ENCODE measurements at regions not wholly inside any gene's neighbourhood (a gene's known extent, or its start where the extent isn't known, plus 50 kb on each side); places are given as distances from the start of the nearest gene placed in this dataset.
"Not testable (repeated sequence)": the region's sequence is repeated elsewhere in the genome, so short reads cannot be mapped to it uniquely, and the experiment has no call there.

DNA sequence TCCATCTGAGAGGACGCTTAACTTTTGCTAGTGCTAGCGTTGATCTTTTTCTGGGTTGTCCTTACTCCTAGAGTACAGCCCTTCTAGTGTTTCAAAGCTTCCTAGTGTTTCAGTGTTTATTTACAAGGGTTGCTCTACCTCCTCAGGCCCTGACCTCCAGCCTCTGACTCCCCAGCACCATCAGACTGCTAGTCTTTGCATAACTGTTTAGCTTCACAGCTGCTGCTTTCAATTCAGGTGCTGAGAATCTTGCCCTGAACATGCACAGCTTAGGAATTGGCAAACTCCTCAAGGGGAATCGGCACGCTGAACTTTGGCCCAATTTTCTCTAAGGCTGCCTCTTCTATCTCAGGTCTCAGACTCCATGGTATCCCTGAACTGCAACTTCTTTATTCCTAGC lies 52.9 kb downstream of the OR52B4 start:
- H3K9me3 ChIP-seq; ATAC-seq; H3K4me3 ChIP-seq; H3K27me3 ChIP-seq; H3K27ac ChIP-seq; DNase-seq; H3K4me1 ChIP-seq; H3K36me3 ChIP-seq; intact Hi-C loops (cut with DNase I): not testable (repeated sequence)

GRCh38 chr11:4277225-4277624 lies 91.0 kb downstream of the OR52B4 start:
- H3K36me3 ChIP-seq; DNase-seq; H3K4me1 ChIP-seq; H3K9me3 ChIP-seq; H3K27ac ChIP-seq; H3K4me3 ChIP-seq; H3K27me3 ChIP-seq; intact Hi-C loops (cut with DNase I); ATAC-seq: not testable (repeated sequence)

DNA sequence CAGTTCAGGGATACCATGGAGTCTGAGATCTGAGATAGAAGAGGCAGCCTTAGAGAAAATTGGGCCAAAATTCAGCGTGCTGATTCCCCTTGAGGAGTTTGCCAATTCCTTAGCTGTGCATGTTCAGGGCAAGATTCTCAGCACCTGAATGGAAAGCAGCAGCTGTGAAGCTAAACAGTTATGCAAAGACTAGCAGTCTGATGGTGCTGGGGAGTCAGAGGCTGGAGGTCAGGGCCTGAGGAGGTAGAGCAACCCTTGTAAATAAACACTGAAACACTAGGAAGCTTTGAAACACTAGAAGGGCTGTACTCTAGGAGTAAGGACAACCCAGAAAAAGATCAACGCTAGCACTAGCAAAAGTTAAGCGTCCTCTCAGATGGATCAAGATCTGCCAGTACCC lies 117.1 kb downstream of the OR52B4 start:
- H3K36me3 ChIP-seq; ATAC-seq; intact Hi-C loops (cut with DNase I); H3K4me3 ChIP-seq; H3K9me3 ChIP-seq; H3K4me1 ChIP-seq; H3K27me3 ChIP-seq; H3K27ac ChIP-seq; DNase-seq: not testable (repeated sequence)

- DNase-seq; H3K27ac ChIP-seq; H3K36me3 ChIP-seq; H3K27me3 ChIP-seq; ATAC-seq; intact Hi-C loops (cut with DNase I); H3K4me1 ChIP-seq; H3K9me3 ChIP-seq; H3K4me3 ChIP-seq: not testable (repeated sequence)
Observed at GRCh38 chr11:4249475-4249874, 118.7 kb downstream of the OR52B4 start.

GRCh38 chr11:4237771-4238170 lies 130.4 kb downstream of the OR52B4 start:
- ATAC-seq; DNase-seq; H3K9me3 ChIP-seq; H3K4me1 ChIP-seq; H3K27ac ChIP-seq; H3K4me3 ChIP-seq; H3K36me3 ChIP-seq; intact Hi-C loops (cut with DNase I); H3K27me3 ChIP-seq: not testable (repeated sequence)

- DNase-seq; ATAC-seq; intact Hi-C loops (cut with DNase I); H3K9me3 ChIP-seq; H3K27ac ChIP-seq; H3K4me1 ChIP-seq; H3K36me3 ChIP-seq; H3K4me3 ChIP-seq; H3K27me3 ChIP-seq: not testable (repeated sequence)
Observed at GRCh38 chr11:4218857-4219256, 124.3 kb downstream of the RRM1 start.

DNA sequence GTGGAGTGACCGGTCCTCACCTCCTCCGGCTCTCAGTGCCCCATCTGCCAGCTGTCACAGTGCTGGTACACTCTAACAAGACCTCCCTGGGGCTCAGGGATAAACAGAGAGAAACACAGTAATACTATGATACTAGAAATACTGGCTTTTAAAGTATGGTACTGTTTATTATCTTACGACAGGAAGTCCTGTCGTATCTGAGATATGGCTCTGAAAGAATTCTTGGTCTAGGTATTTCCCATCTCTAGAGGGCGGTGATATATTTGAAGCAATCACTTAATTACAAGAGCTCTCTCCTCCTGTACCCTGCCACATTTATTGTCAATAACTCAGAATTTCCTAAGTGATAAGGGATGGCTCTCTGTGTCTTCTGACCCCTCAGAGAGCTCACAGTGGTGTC lies 119.1 kb downstream of the RRM1 start:
- Histone ChIP-seq H3K9me3 (no peaks in the 10 kb centered on the region), H3K27ac (no peak overlapping the region), H3K27me3 (peaks cover 28% of the 10 kb centered on the region), H3K36me3 (no peaks in the 10 kb centered on the region), H3K4me3 (no peak overlapping the region), H3K4me1 (no peaks in the 10 kb centered on the region)
- intact Hi-C loops (cut with DNase I) = no loop called here
- no peak for DNase-seq
- no peak for TF ChIP-seq CTCF (IDR thresholded peaks at IDR 0.05)
- ATAC-seq = no peak

DNA sequence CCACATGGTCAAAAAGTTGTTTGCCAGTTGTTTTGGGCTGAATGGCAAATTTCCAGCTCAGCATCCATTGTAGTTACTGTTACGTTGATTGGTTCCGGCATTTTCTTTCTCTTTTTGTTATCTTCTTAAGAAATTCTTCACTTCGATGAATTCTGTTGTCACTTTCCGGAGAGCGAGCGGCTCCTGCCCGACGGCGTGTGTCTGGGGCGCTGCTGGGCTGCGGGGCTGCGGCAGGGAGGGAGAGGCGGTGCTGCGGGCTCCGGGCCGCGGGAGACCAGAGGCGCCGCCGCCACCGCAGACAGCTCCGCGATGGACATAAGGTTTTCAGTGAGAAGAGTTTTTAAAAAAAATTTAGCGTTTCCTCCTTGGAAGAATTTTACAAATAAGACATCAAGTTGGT lies 117.4 kb downstream of the RRM1 start:
- TF ChIP-seq CTCF (IDR thresholded peaks at IDR 0.05) = no peak
- H3K36me3 ChIP-seq = no peaks in the 10 kb centered on the region
- H3K27me3 ChIP-seq = peaks cover 28% of the 10 kb centered on the region
- intact Hi-C loops (cut with DNase I) = no loop called here
- H3K27ac ChIP-seq = no peak overlapping the region
- H3K4me1 ChIP-seq = no peaks in the 10 kb centered on the region
- H3K9me3 ChIP-seq = no peaks in the 10 kb centered on the region
- DNase-seq = no peak
- ATAC-seq = no peak
- H3K4me3 ChIP-seq = no peak overlapping the region

- no peak for ATAC-seq
Observed at GRCh38 chr11:4203603-4204360, 109.2 kb downstream of the RRM1 start.

More at GRCh38 chr11:4203603-4204360, 109.2 kb downstream of the RRM1 start:
- no peak overlapping the region for H3K4me3 ChIP-seq
- no peaks in the 10 kb centered on the region for H3K4me1 ChIP-seq
- H3K36me3 ChIP-seq = no peaks in the 10 kb centered on the region
- H3K27me3 ChIP-seq = no peaks in the 10 kb centered on the region
- no peak for TF ChIP-seq CTCF (IDR thresholded peaks at IDR 0.05)
- no peak overlapping the region for H3K27ac ChIP-seq
- no peak for DNase-seq
- H3K9me3 ChIP-seq = no peaks in the 10 kb centered on the region
- intact Hi-C loops (cut with DNase I) = no loop called here
